BLaER1 treated with 17β-estradiol and CSF1 and Interleukin-3, amounts not matched to agents 10 nM and 100 nM (cell line): ENCODE measurements at regions not wholly inside any gene's neighbourhood (a gene's known extent, or its start where the extent isn't known, plus 50 kb on each side); places are given as distances from the start of the nearest gene placed in this dataset.

Source experiments
- H3K27ac ChIP-seq, 11 experiments: shearing (Covaris generic); formaldehyde crosslinking; 2 replicates each; pipeline ENCODE4 v1.8.1; 2022
- H3K27me3 ChIP-seq, 11 experiments: shearing (Covaris generic); formaldehyde crosslinking; 2 replicates each; pipeline ENCODE4 v1.8.1; 2022
- H3K36me3 ChIP-seq, 11 experiments: shearing (Covaris generic); formaldehyde crosslinking; 2 replicates each; pipeline ENCODE4 v1.8.1; 2022
- H3K4me1 ChIP-seq, 10 experiments: shearing (Covaris generic); formaldehyde crosslinking; 2 replicates each; pipeline ENCODE4 v1.8.1; 2022
- H3K4me2 ChIP-seq, 11 experiments: shearing (Covaris generic); formaldehyde crosslinking; 2 replicates each; pipeline ENCODE4 v1.8.1; 2022
- H3K4me3 ChIP-seq, 10 experiments: shearing (Covaris generic); formaldehyde crosslinking; 2 replicates each; pipeline ENCODE4 v1.8.1; 2022
- H3K9ac ChIP-seq, 11 experiments: shearing (Covaris generic); formaldehyde crosslinking; 2 replicates each; pipeline ENCODE4 v1.8.1; 2022
- H3K9me3 ChIP-seq, 11 experiments: shearing (Covaris generic); formaldehyde crosslinking; replicated peaks in 1 of 11; 2 replicates each; pipeline ENCODE4 v1.8.1; 2022
- H4K20me1 ChIP-seq, 11 experiments: shearing (Covaris generic); formaldehyde crosslinking; 2 replicates each; pipeline ENCODE4 v1.8.1; 2022
- Cebpa-rat ChIP-seq, 11 experiments: shearing (Covaris generic); IDR thresholded peaks; 2 replicates each; pipeline ENCODE4 v1.8.1; 2022

- Histone ChIP-seq H4K20me1 (no peaks in the 10 kb centered on the region), H3K9me3 (no peaks in the 10 kb centered on the region), H3K4me1 (no peaks in the 10 kb centered on the region), H3K36me3 (no peaks in the 10 kb centered on the region), H3K27me3 (no peaks in the 10 kb centered on the region), H3K27ac (no peak overlapping the region), H3K4me2 (no peak overlapping the region), H3K9ac (no peak overlapping the region), H3K4me3 (no peak overlapping the region)
- TF ChIP-seq Cebpa-rat (IDR thresholded peaks at IDR 0.05), result no peak
Observed at GRCh38 chr2:139529080-139529479, 748.9 kb upstream of the NXPH2 start.

DNA sequence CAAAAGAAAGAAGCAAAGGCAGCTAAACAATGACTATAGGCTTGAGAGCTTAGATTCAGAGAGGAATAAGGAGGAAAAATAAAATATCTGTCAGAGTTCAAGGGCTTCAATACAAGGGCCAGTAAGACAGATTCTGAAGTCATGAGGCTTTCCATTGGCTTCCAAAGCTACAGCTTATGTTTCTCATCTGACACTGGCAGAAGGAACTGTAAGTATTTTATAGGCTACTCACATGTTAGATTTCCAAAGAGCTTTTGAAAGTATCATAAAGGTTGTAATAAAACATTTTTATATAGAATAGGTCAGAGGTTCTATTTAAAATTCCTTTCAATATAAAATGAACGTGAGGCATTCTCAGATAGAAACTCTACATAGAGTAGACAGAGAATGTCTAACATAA lies 746.6 kb upstream of the NXPH2 start:
- Histone ChIP-seq H3K9ac (no peak overlapping the region), H3K4me1 (no peaks in the 10 kb centered on the region), H3K4me3 (no peak overlapping the region), H4K20me1 (no peaks in the 10 kb centered on the region), H3K27me3 (no peaks in the 10 kb centered on the region), H3K4me2 (no peak overlapping the region), H3K36me3 (no peaks in the 10 kb centered on the region), H3K27ac (no peak overlapping the region), H3K9me3 (no peaks in the 10 kb centered on the region)
- TF ChIP-seq Cebpa-rat (IDR thresholded peaks at IDR 0.05), result no peak

- Histone ChIP-seq H3K36me3 (no peaks in the 10 kb centered on the region), H3K27ac (no peak overlapping the region), H3K4me1 (no peaks in the 10 kb centered on the region), H4K20me1 (no peaks in the 10 kb centered on the region), H3K27me3 (no peaks in the 10 kb centered on the region), H3K4me2 (no peak overlapping the region), H3K9me3 (peaks cover 7 to 20% (median 13%) of the 10 kb centered on the region in 11 experiments), H3K4me3 (no peak overlapping the region), H3K9ac (no peak overlapping the region)
- TF ChIP-seq Cebpa-rat (IDR thresholded peaks at IDR 0.05), result no peak
Observed at GRCh38 chr2:139518321-139518720, 738.1 kb upstream of the NXPH2 start.

GRCh38 chr2:139514951-139515350 lies 734.8 kb upstream of the NXPH2 start:
- no peaks in the 10 kb centered on the region for H3K27me3 ChIP-seq
- peaks cover 7 to 17% (median 13%) of the 10 kb centered on the region in 11 experiments for H3K9me3 ChIP-seq
- no peaks in the 10 kb centered on the region for H3K36me3 ChIP-seq
- no peak overlapping the region for H3K4me3 ChIP-seq
- no peak for TF ChIP-seq Cebpa-rat (IDR thresholded peaks at IDR 0.05)
- no peak overlapping the region for H3K27ac ChIP-seq
- no peak overlapping the region for H3K9ac ChIP-seq
- H4K20me1 ChIP-seq, result no peaks in the 10 kb centered on the region
- H3K4me1 ChIP-seq, result no peaks in the 10 kb centered on the region
- no peak overlapping the region for H3K4me2 ChIP-seq

- Histone ChIP-seq H3K27me3 (no peaks in the 10 kb centered on the region), H3K36me3 (no peaks in the 10 kb centered on the region), H3K9me3 (peaks cover 16 to 25% (median 22%) of the 10 kb centered on the region in 11 experiments; a peak in 20 of 22 replicates), H3K27ac (no peak overlapping the region), H4K20me1 (no peaks in the 10 kb centered on the region), H3K4me3 (no peak overlapping the region), H3K4me1 (no peaks in the 10 kb centered on the region), H3K9ac (no peak overlapping the region), H3K4me2 (no peak overlapping the region)
- no peak for TF ChIP-seq Cebpa-rat (IDR thresholded peaks at IDR 0.05)
Observed at GRCh38 chr2:139495851-139496250, 715.7 kb upstream of the NXPH2 start.

DNA sequence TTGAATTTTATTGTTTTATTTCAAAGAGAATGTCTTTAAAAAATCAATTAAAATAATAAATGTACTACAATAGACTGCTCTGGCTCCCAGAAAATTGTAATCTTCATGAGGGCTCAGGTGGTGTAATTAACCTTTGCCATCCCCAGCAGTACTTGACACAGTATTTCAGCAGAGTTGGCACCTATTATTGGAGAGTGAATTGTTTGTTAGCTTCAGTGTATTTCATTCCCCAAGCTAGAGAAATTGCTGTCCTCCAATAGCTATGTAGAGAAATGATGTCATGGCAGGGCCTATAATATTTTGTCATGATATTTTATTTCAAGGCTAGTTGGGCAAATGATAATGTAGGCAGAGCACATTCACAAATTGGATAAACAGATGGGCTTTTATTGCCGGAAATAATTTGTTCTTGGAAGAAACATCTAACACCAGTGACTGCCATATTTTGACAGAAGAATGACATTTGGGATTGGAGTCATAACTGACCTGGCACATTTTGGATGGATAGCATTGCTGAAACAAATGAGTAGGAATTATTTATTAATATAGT lies 712.0 kb upstream of the NXPH2 start:
- Histone ChIP-seq H3K36me3 (no peaks in the 10 kb centered on the region), H3K9ac (no peak overlapping the region), H3K27me3 (no peaks in the 10 kb centered on the region), H3K9me3 (peaks cover 0 to 6% (median 0%) of the 10 kb centered on the region in 11 experiments; a peak in 6 of 22 replicates), H3K4me3 (no peak overlapping the region), H3K27ac (no peak overlapping the region), H3K4me1 (no peaks in the 10 kb centered on the region), H4K20me1 (no peaks in the 10 kb centered on the region), H3K4me2 (no peak overlapping the region)
- no peak for TF ChIP-seq Cebpa-rat (IDR thresholded peaks at IDR 0.05)

DNA sequence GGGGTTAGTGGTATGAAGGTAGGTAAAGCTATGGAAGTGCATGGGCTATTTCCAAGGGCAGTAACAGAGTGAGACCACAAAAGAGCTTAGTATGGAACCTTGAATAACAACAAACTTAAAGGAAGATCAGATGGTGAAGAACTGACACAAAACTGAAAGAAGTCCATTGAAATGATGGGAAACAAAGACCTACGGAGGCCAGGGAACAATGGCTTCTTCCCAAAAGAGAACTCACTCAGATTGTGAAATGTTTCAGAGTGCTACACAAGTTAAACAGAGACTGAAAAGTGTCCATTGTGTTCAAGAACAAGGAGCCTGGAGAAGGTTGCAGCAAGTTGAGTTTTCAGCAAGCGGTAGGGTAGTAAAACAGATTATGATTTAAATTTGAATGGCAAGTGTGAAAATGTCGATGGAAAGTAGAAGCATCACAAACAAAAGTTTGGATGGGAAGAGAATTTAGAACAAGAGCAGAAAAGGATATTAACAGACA lies 700.0 kb upstream of the NXPH2 start:
- H3K36me3 ChIP-seq, result no peaks in the 10 kb centered on the region
- H3K4me1 ChIP-seq, result no peaks in the 10 kb centered on the region
- H3K9ac ChIP-seq, result no peak overlapping the region
- H3K4me2 ChIP-seq, result no peak overlapping the region
- H3K27ac ChIP-seq, result no peak overlapping the region
- no peaks in the 10 kb centered on the region for H3K27me3 ChIP-seq
- no peaks in the 10 kb centered on the region for H4K20me1 ChIP-seq
- H3K4me3 ChIP-seq, result no peak overlapping the region
- TF ChIP-seq Cebpa-rat (IDR thresholded peaks at IDR 0.05), result no peak
- peaks cover 0 to 9% (median 5%) of the 10 kb centered on the region in 11 experiments; a peak in 4 of 22 replicates for H3K9me3 ChIP-seq

DNA sequence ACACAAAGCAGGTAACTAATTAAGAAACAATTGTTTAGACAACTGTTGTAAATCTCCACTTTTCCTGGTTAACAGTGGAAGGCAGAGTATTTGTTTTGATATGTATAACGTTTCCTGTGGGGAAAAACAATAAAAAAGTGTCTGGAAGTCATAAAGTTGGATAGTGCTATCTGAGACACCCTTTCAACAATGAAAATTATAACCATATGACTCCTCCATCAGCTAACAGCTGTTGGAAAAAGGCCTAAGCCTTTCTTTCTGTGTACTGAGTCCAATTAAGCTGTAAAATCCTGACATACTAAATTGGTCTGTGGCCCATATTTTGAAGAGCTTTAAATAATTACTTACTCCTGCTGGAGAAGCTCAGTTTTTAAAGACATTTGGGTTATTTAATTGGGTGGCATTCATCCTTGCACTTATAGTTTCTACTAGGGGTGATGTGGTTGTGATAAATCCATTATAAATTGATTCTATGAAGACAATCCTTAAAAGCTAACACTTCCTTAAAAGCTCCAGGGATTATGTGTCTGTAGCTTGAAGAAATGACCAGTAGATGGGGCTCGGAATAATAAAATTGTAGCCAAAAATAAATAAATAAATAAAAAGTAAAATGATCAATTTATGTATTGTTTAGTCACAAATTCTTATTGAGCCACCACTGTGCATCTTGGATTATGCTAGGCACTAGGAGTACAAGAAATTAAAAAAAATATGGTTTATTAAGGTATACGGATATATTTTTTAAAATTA lies 698.1 kb upstream of the NXPH2 start:
- Histone ChIP-seq H3K9ac (no peak overlapping the region), H3K27ac (no peak overlapping the region), H3K4me3 (no peak overlapping the region), H3K9me3 (peaks cover 0 to 9% (median 5%) of the 10 kb centered on the region in 11 experiments; a peak in 4 of 22 replicates), H3K27me3 (no peaks in the 10 kb centered on the region), H3K4me2 (no peak overlapping the region), H3K36me3 (no peaks in the 10 kb centered on the region), H3K4me1 (no peaks in the 10 kb centered on the region), H4K20me1 (no peaks in the 10 kb centered on the region)
- no peak for TF ChIP-seq Cebpa-rat (IDR thresholded peaks at IDR 0.05)

- no peaks in the 10 kb centered on the region for H3K27me3 ChIP-seq
- no peaks in the 10 kb centered on the region for H3K4me1 ChIP-seq
- H3K9me3 ChIP-seq, result peaks cover 0 to 9% (median 5%) of the 10 kb centered on the region in 11 experiments; a peak in 4 of 22 replicates
- no peak overlapping the region for H3K4me3 ChIP-seq
- no peaks in the 10 kb centered on the region for H4K20me1 ChIP-seq
- H3K36me3 ChIP-seq, result no peaks in the 10 kb centered on the region
- no peak for TF ChIP-seq Cebpa-rat (IDR thresholded peaks at IDR 0.05)
- H3K9ac ChIP-seq, result no peak overlapping the region
- no peak overlapping the region for H3K4me2 ChIP-seq
- H3K27ac ChIP-seq, result no peak overlapping the region
Observed at GRCh38 chr2:139477618-139478017, 697.4 kb upstream of the NXPH2 start.

GRCh38 chr2:139469985-139470384 lies 689.8 kb upstream of the NXPH2 start:
- Histone ChIP-seq H3K27ac (no peak overlapping the region), H3K9ac (no peak overlapping the region), H3K9me3 (no peaks in the 10 kb centered on the region), H3K4me2 (no peak overlapping the region), H3K4me1 (no peaks in the 10 kb centered on the region), H3K27me3 (no peaks in the 10 kb centered on the region), H3K36me3 (no peaks in the 10 kb centered on the region), H3K4me3 (no peak overlapping the region), H4K20me1 (no peaks in the 10 kb centered on the region)
- TF ChIP-seq Cebpa-rat (IDR thresholded peaks at IDR 0.05), result no peak
